ENCODE measurements at regions not wholly inside any gene's neighbourhood (a gene's known extent, or its start where the extent isn't known, plus 50 kb on each side); places are given as distances from the start of the nearest gene placed in this dataset.

- TF ChIP-seq USF1 (IDR thresholded peaks at IDR 0.05; ENCODE audit: borderline replicate concordance, extremely low read length, insufficient read depth, low read depth, low read length) (no peak), EZH2 (IDR thresholded peaks at IDR 0.05; ENCODE audit: borderline replicate concordance, control insufficient read depth, low read depth, low read length) (no peak), ZNF274 (IDR thresholded peaks at IDR 0.05; ENCODE audit: insufficient read depth, insufficient read length) (no peak), CEBPB (IDR thresholded peaks at IDR 0.05; ENCODE audit: borderline replicate concordance in 1 of 2, low read depth in 2 of 2, low read length in 2 of 2) (no peak), TAF1 (IDR thresholded peaks at IDR 0.05; ENCODE audit: borderline replicate concordance, low read depth, low read length) (no peak), ZBTB33 (IDR thresholded peaks at IDR 0.05) (no peak), MAX (IDR thresholded peaks at IDR 0.05; ENCODE audit: low read depth, low read length) (no peak)
- TF ChIP-seq, protein P1, sequence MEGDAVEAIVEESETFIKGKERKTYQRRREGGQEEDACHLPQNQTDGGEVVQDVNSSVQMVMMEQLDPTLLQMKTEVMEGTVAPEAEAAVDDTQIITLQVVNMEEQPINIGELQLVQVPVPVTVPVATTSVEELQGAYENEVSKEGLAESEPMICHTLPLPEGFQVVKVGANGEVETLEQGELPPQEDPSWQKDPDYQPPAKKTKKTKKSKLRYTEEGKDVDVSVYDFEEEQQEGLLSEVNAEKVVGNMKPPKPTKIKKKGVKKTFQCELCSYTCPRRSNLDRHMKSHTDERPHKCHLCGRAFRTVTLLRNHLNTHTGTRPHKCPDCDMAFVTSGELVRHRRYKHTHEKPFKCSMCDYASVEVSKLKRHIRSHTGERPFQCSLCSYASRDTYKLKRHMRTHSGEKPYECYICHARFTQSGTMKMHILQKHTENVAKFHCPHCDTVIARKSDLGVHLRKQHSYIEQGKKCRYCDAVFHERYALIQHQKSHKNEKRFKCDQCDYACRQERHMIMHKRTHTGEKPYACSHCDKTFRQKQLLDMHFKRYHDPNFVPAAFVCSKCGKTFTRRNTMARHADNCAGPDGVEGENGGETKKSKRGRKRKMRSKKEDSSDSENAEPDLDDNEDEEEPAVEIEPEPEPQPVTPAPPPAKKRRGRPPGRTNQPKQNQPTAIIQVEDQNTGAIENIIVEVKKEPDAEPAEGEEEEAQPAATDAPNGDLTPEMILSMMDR (IDR thresholded peaks at IDR 0.05 in 2 of 3, conservative IDR thresholded peaks at IDR 0.05 in 1 of 3; ENCODE audit: control insufficient read depth in 2 of 3, extremely low read depth in 1 of 3, insufficient read depth in 1 of 3, low read depth in 3 of 3, low read length in 3 of 3): no peak
Observed at GRCh38 chr16:29302976-29303375, 103.5 kb downstream of the NPIPB11 start.

Data from GM12878 (cell line).